K562 (cell line): ENCODE measurements at regions not wholly inside any gene's neighbourhood (a gene's known extent, or its start where the extent isn't known, plus 50 kb on each side); places are given as distances from the start of the nearest gene placed in this dataset.

ENCODE experiments used
- ATAC-seq: fragments of 200-7000 bp; cut with Tn5 transposase; 3 replicates; pipeline ENCODE4 v1.9.1; 2020; ENCODE audit warnings: moderate library complexity
- BruUV-seq: library from RNA; stranded (reverse); fragments of 400-500 nt; replicated peaks from 2 replicates; lab custom pipeline; 2021; lab: Mats Ljungman, UMichigan
- CTCF ChIA-PET: fragments of 300-600 bp; formaldehyde crosslinking; extraction: SDS; loops from one replicate; lab custom pipeline; 2021; ENCODE audit warnings: low intra/inter-chr PET ratio; lab: Yijun Ruan, JAX
- POLR2A ChIA-PET: fragments of 300-600, 350-650 bp; sonication (Branson Sonifier 250); formaldehyde crosslinking; extraction: SDS; loops from one replicate; lab custom pipeline; 2021; ENCODE audit warnings: antibody characterized with exemption, inconsistent platforms; lab: Yijun Ruan, JAX
- DNase-seq, 4 experiments: peaks; one replicate each; pipeline versions ENCODE4 v3.0.0 to v3.0.0-alpha.2; 2011 to 2018; ENCODE audit warnings: low spot score in 3 of 4, mixed read lengths in 3 of 4; ENCODE audit errors: extremely low read depth in 1 of 4
- FAIRE-seq: peaks from 2 replicates; lab custom pipeline; 2011; peaks lifted over from hg19 to GRCh38; lab: Jason Lieb, UNC
- H2AFZ ChIP-seq: 2 replicates; pipeline ENCODE4 v1.6.0; 2011; ENCODE audit warnings: low read depth, low read length, control low read depth, inconsistent platforms
- H3K27ac ChIP-seq: fragments of 200-600 bp; 3 replicates; pipeline ENCODE4 v1.8.0; 2011; ENCODE audit warnings: low read depth, mild to moderate bottlenecking, control low read depth, inconsistent platforms, low read length, moderate library complexity, mixed read lengths; ENCODE audit errors: extremely low read depth
- H3K27me3 ChIP-seq, 2 experiments: fragments of 300-600 bp in 1 of 2; 2 replicates in 1 of 2; 3 replicates in 1 of 2; pipeline versions ENCODE4 v1.6.0 to v1.8.0; 2011; ENCODE audit warnings: inconsistent platforms in 2 of 2, low read length in 2 of 2, mild to moderate bottlenecking in 1 of 2, mixed read lengths in 1 of 2, moderate library complexity in 1 of 2; ENCODE audit not compliant: control insufficient read depth in 2 of 2, insufficient read depth in 2 of 2
- H3K36me3 ChIP-seq: fragments of 300-600 bp; 3 replicates; pipeline ENCODE4 v1.8.0; 2011; ENCODE audit warnings: mild to moderate bottlenecking, low read length, inconsistent platforms; ENCODE audit not compliant: control insufficient read depth, insufficient read depth
- H3K4me1 ChIP-seq, 2 experiments: fragments of 200-600 bp in 1 of 2; replicated peaks in 1 of 2; 2 replicates in 1 of 2; 3 replicates in 1 of 2; pipeline versions ENCODE4 v1.5.1 to v1.8.0; 2011; ENCODE audit warnings: inconsistent platforms in 2 of 2, low read length in 2 of 2, mild to moderate bottlenecking in 1 of 2, mixed read lengths in 1 of 2, moderate library complexity in 1 of 2; ENCODE audit not compliant: control insufficient read depth in 2 of 2, insufficient read depth in 2 of 2
- H3K4me2 ChIP-seq: 2 replicates; pipeline ENCODE4 v1.6.1; 2011; ENCODE audit warnings: low read length, control low read depth, inconsistent platforms, mixed read lengths; ENCODE audit not compliant: insufficient read depth
- H3K4me3 ChIP-seq: fragments of 200-600 bp; sonication (generic), shearing (Covaris generic); 2 replicates; pipeline ENCODE4 v1.5.1; 2016; ENCODE audit warnings: control low read depth, inconsistent platforms
- H3K79me2 ChIP-seq: fragments of 200-600 bp; 3 replicates; pipeline ENCODE4 v1.8.0; 2011; ENCODE audit warnings: low read length, inconsistent platforms; ENCODE audit not compliant: control insufficient read depth, insufficient read depth
- H3K9ac ChIP-seq, 2 experiments: 2 replicates each; pipeline versions ENCODE4 v1.6.0 to v1.6.1; 2011; ENCODE audit warnings: low read depth in 2 of 2, low read length in 2 of 2, control low read depth in 1 of 2, inconsistent platforms in 1 of 2, mild to moderate bottlenecking in 1 of 2, mixed read lengths in 1 of 2; ENCODE audit not compliant: insufficient read depth in 1 of 2
- H3K9me1 ChIP-seq: one replicate; pipeline ENCODE4 v1.6.0; 2011; ENCODE audit warnings: inconsistent platforms, mild to moderate bottlenecking, low read length, moderate library complexity; ENCODE audit not compliant: control insufficient read depth, insufficient read depth
- H3K9me3 ChIP-seq: replicated peaks from 2 replicates; pipeline ENCODE4 v1.5.1; 2011; ENCODE audit warnings: low read depth, low read length, inconsistent platforms; ENCODE audit not compliant: control insufficient read depth, insufficient read depth
- H4K20me1 ChIP-seq: replicated peaks from 2 replicates; pipeline ENCODE4 v1.6.1; 2011; ENCODE audit warnings: low read length, inconsistent platforms, mixed read lengths; ENCODE audit not compliant: control insufficient read depth, insufficient read depth
- GTF2B ChIP-seq: IDR thresholded peaks from 2 replicates; pipeline ENCODE4 v1.6.1; 2011; ENCODE audit not compliant: insufficient read length; ENCODE audit errors: extremely low read depth
- MCM5 ChIP-seq: fragments of 450-650 bp; IDR thresholded peaks from 2 replicates; pipeline ENCODE4 v1.6.1; 2016; ENCODE audit warnings: low read depth
- RBBP5 ChIP-seq: fragments of 200-600 bp; sonication (generic); IDR thresholded peaks from 2 replicates; pipeline ENCODE4 v1.6.1; 2012; ENCODE audit warnings: borderline replicate concordance, mild to moderate bottlenecking, low read length, control low read depth, inconsistent platforms; ENCODE audit not compliant: insufficient read depth, poor library complexity, severe bottlenecking
- SRSF1 ChIP-seq: fragments of 200-400 bp; formaldehyde crosslinking; IDR thresholded peaks from 2 replicates; pipeline ENCODE4 v1.6.1; 2017; ENCODE audit warnings: mild to moderate bottlenecking, low read depth, low read length, moderate library complexity
- ZBTB33 ChIP-seq: sonication (generic); formaldehyde crosslinking; IDR thresholded peaks from 2 replicates; pipeline ENCODE4 v1.8.1; 2023; ENCODE audit warnings: mild to moderate bottlenecking, missing genetic modification reagents
- ZC3H11A ChIP-seq: IDR thresholded peaks from 2 replicates; pipeline ENCODE4 v1.6.1; 2012; ENCODE audit warnings: low read depth, low read length, improper control_type of control experiment
- ZNF212 ChIP-seq: fragments of 450-650 bp; formaldehyde crosslinking; IDR thresholded peaks from 2 replicates; pipeline ENCODE4 v1.4.0; 2020; ENCODE audit warnings: mild to moderate bottlenecking
- ZNF263 ChIP-seq: sonication (generic); formaldehyde crosslinking; IDR thresholded peaks from 2 replicates; pipeline ENCODE4 v1.8.0; 2022; ENCODE audit warnings: mild to moderate bottlenecking, missing genetic modification reagents, borderline replicate concordance
- ZNF282 ChIP-seq: sonication (generic); formaldehyde crosslinking; IDR thresholded peaks from 2 replicates; pipeline ENCODE4 v1.8.1; 2023; ENCODE audit warnings: missing genetic modification reagents
- ZNF3 ChIP-seq: fragments of 250-450 bp; sonication (Bioruptor Pico); IDR thresholded peaks from 2 replicates; pipeline ENCODE4 v1.5.0; 2021; ENCODE audit warnings: mild to moderate bottlenecking, moderate library complexity
- ZNF41 ChIP-seq: fragments of 250-450 bp; sonication (Bioruptor Pico); conservative IDR thresholded peaks from 2 replicates; pipeline ENCODE4 v1.4.0; 2020; ENCODE audit warnings: mild to moderate bottlenecking
- ZNF76 ChIP-seq: fragments of 250-450 bp; sonication (Bioruptor Pico); IDR thresholded peaks from 2 replicates; pipeline ENCODE4 v1.4.0; 2020; ENCODE audit warnings: mild to moderate bottlenecking, moderate library complexity, borderline replicate concordance
- ZNF79 ChIP-seq: fragments of 250-450 bp; sonication (Bioruptor Pico); IDR thresholded peaks from 2 replicates; pipeline ENCODE4 v1.4.0; 2020; ENCODE audit warnings: low read depth, mild to moderate bottlenecking, moderate library complexity
- WGBS: fragments of 100-300 bp; shearing (Covaris generic); methylation state at CpG from one replicate; pipeline ENCODE4 v1.1.6; 2016; ENCODE audit warnings: low coverage, mixed read lengths; ENCODE audit not compliant: insufficient coverage; ENCODE audit errors: missing lambda C conversion rate; 5-methylcytosine and 5-hydroxymethylcytosine counted together
- in situ Hi-C: fragments of 300-500 bp; cut with MboI; formaldehyde crosslinking; loops from 4 replicates; pipeline ENCODE4 v1.15.0; 2018; ENCODE audit warnings: inconsistent platforms, mixed read lengths
- intact Hi-C: fragments of 100-400 bp; cut with micrococcal nuclease; formaldehyde crosslinking; loops from 2 replicates; pipeline ENCODE4 v1.14.2; 2022

- DNase-seq (no peak), ATAC-seq (no peak), FAIRE-seq (no peak)
- H3K9me1 ChIP-seq = no peaks in the 10 kb centered on the region
- H3K36me3 ChIP-seq = no peaks in the 10 kb centered on the region
- intact Hi-C loops = no loop called here
- WGBS = 0% methylated on average over 2 of the region's 2 CpGs
- TF ChIP-seq ZNF212 (no peak), ZBTB33 (CRISPR knock-in tag) (no peak), RBBP5 (no peak), MCM5 (no peak), ZNF282 (CRISPR knock-in tag) (no peak), GTF2B (no peak), ZNF3 (no peak), SRSF1 (no peak), ZC3H11A (no peak), ZNF76 (CRISPR knock-in tag) (no peak), ZNF79 (CRISPR knock-in tag) (no peak), ZNF41 (CRISPR knock-in tag) (no peak), ZNF263 (CRISPR knock-in tag) (no peak)
- ChIA-PET POLR2A (no interaction called here), CTCF (no interaction called here)
- H3K4me3 ChIP-seq = no peak overlapping the region
- H4K20me1 ChIP-seq = no peaks in the 10 kb centered on the region
- in situ Hi-C loops = no loop called here
- H2AFZ ChIP-seq = no peak overlapping the region
- peaks cover 9 to 21% of the 10 kb centered on the region in 2 experiments; a peak in 3 of 5 replicates for H3K27me3 ChIP-seq
- no peaks in the 10 kb centered on the region for H3K79me2 ChIP-seq
- no peak overlapping the region for H3K9ac ChIP-seq
- no TSS peak for BruUV-seq
- no peak overlapping the region for H3K27ac ChIP-seq
- H3K4me1 ChIP-seq = no peaks in the 10 kb centered on the region
- H3K9me3 ChIP-seq = no peaks in the 10 kb centered on the region
- H3K4me2 ChIP-seq = no peak overlapping the region
These were observed 266.9 kb upstream of the ARID1B start for GRCh38 chr6:156510242-156510641.
